HUES6 (cell line): ENCODE measurements at regions not wholly inside any gene's neighbourhood (a gene's known extent, or its start where the extent isn't known, plus 50 kb on each side); places are given as distances from the start of the nearest gene placed in this dataset.

Experiments
- H3K27ac ChIP-seq: 2 replicates; pipeline ENCODE4 v1.7.0; 2013; ENCODE audit warnings: low read depth, mild to moderate bottlenecking, low read length, inconsistent platforms
- H3K27me3 ChIP-seq: 2 replicates; pipeline ENCODE4 v1.6.1; 2013; ENCODE audit warnings: low read length; ENCODE audit not compliant: control insufficient read depth, insufficient read depth
- H3K36me3 ChIP-seq: 2 replicates; pipeline ENCODE4 v1.6.1; 2013; ENCODE audit warnings: low read length; ENCODE audit not compliant: control insufficient read depth, insufficient read depth
- H3K4me1 ChIP-seq: 2 replicates; pipeline ENCODE4 v1.6.1; 2013; ENCODE audit warnings: low read length; ENCODE audit not compliant: control insufficient read depth, insufficient read depth
- H3K4me3 ChIP-seq: 2 replicates; pipeline ENCODE4 v1.5.1; 2013; ENCODE audit warnings: low read depth, low read length
- H3K9ac ChIP-seq: one replicate; pipeline ENCODE4 v1.6.1; 2013; ENCODE audit warnings: mild to moderate bottlenecking, low read length
- H3K9me3 ChIP-seq: 2 replicates; pipeline ENCODE4 v1.6.1; 2013; ENCODE audit warnings: low read depth, low read length; ENCODE audit not compliant: control insufficient read depth, insufficient read depth

- Histone ChIP-seq H3K4me3 (no peak overlapping the region), H3K27ac (no peak overlapping the region), H3K9me3 (no peaks in the 10 kb centered on the region), H3K27me3 (no peaks in the 10 kb centered on the region), H3K36me3 (no peaks in the 10 kb centered on the region), H3K4me1 (no peaks in the 10 kb centered on the region), H3K9ac (no peak overlapping the region)
Measured at GRCh38 chr9:13552606-13553215, 273.2 kb upstream of the MPDZ start.

- no peak overlapping the region for H3K4me3 ChIP-seq
- H3K9ac ChIP-seq = no peak overlapping the region
- H3K9me3 ChIP-seq = no peaks in the 10 kb centered on the region
- H3K27me3 ChIP-seq = no peaks in the 10 kb centered on the region
- H3K27ac ChIP-seq = no peak overlapping the region
- H3K4me1 ChIP-seq = no peaks in the 10 kb centered on the region
- no peaks in the 10 kb centered on the region for H3K36me3 ChIP-seq
Measured at GRCh38 chr9:13550519-13550918, 271.0 kb upstream of the MPDZ start.

GRCh38 chr9:13548535-13548934 is 269.0 kb upstream of the MPDZ start:
- Histone ChIP-seq H3K4me3 (no peak overlapping the region), H3K9me3 (no peaks in the 10 kb centered on the region), H3K4me1 (no peaks in the 10 kb centered on the region), H3K36me3 (no peaks in the 10 kb centered on the region), H3K27ac (no peak overlapping the region), H3K9ac (no peak overlapping the region), H3K27me3 (no peaks in the 10 kb centered on the region)

GRCh38 chr9:13535141-13535540 is 255.6 kb upstream of the MPDZ start:
- no peak overlapping the region for H3K27ac ChIP-seq

GRCh38 chr9:13534006-13534405 is 254.5 kb upstream of the MPDZ start:
- no peaks in the 10 kb centered on the region for H3K36me3 ChIP-seq
- H3K9me3 ChIP-seq = 0 out of 2 replicates have a peak, but pooled peaks cover 3% of the 10 kb centered on the region
- H3K4me3 ChIP-seq = no peak overlapping the region
- no peaks in the 10 kb centered on the region for H3K27me3 ChIP-seq
- H3K4me1 ChIP-seq = no peaks in the 10 kb centered on the region
- H3K27ac ChIP-seq = no peak overlapping the region
- H3K9ac ChIP-seq = no peak overlapping the region

More at GRCh38 chr9:13535141-13535540, 255.6 kb upstream of the MPDZ start:
- 0 out of 2 replicates have a peak, but pooled peaks cover 3% of the 10 kb centered on the region for H3K9me3 ChIP-seq
- H3K9ac ChIP-seq = no peak overlapping the region
- H3K4me1 ChIP-seq = no peaks in the 10 kb centered on the region
- no peak overlapping the region for H3K4me3 ChIP-seq
- no peaks in the 10 kb centered on the region for H3K36me3 ChIP-seq
- no peaks in the 10 kb centered on the region for H3K27me3 ChIP-seq

- Histone ChIP-seq H3K9me3 (0 out of 2 replicates have a peak, but pooled peaks cover 3% of the 10 kb centered on the region), H3K4me1 (no peaks in the 10 kb centered on the region), H3K9ac (no peak overlapping the region), H3K27ac (no peak overlapping the region), H3K27me3 (no peaks in the 10 kb centered on the region), H3K4me3 (no peak overlapping the region), H3K36me3 (no peaks in the 10 kb centered on the region)
Measured at GRCh38 chr9:13532407-13532806, 252.9 kb upstream of the MPDZ start.

GRCh38 chr9:13529321-13530104 is 250.0 kb upstream of the MPDZ start:
- no peak overlapping the region for H3K27ac ChIP-seq
- H3K9ac ChIP-seq = no peak overlapping the region
- H3K36me3 ChIP-seq = no peaks in the 10 kb centered on the region
- H3K27me3 ChIP-seq = no peaks in the 10 kb centered on the region
- no peak overlapping the region for H3K4me3 ChIP-seq
- 0 out of 2 replicates have a peak, but pooled peaks cover 3% of the 10 kb centered on the region for H3K9me3 ChIP-seq
- no peaks in the 10 kb centered on the region for H3K4me1 ChIP-seq

- no peak overlapping the region for H3K9ac ChIP-seq
- peaks cover 5% of the 10 kb centered on the region; the same call in 1 of the 2 replicates for H3K4me1 ChIP-seq
- H3K4me3 ChIP-seq = no peak overlapping the region
- H3K27ac ChIP-seq = no peak overlapping the region
- no peaks in the 10 kb centered on the region for H3K9me3 ChIP-seq
- no peaks in the 10 kb centered on the region for H3K27me3 ChIP-seq
- no peaks in the 10 kb centered on the region for H3K36me3 ChIP-seq
Measured at GRCh38 chr9:13524245-13524644, 244.8 kb upstream of the MPDZ start.

GRCh38 chr9:13520069-13520468 is 240.6 kb upstream of the MPDZ start:
- no peaks in the 10 kb centered on the region; the same call in 1 of the 2 replicates for H3K9me3 ChIP-seq
- H3K9ac ChIP-seq = no peak overlapping the region
- no peak overlapping the region for H3K4me3 ChIP-seq
- H3K27ac ChIP-seq = no peak overlapping the region
- H3K27me3 ChIP-seq = no peaks in the 10 kb centered on the region
- H3K36me3 ChIP-seq = no peaks in the 10 kb centered on the region
- H3K4me1 ChIP-seq = peaks cover 5% of the 10 kb centered on the region; the same call in 1 of the 2 replicates

GRCh38 chr9:13513716-13514444 is 234.4 kb upstream of the MPDZ start:
- Histone ChIP-seq H3K27me3 (no peaks in the 10 kb centered on the region), H3K4me1 (peaks cover 13% of the 10 kb centered on the region), H3K9me3 (no peaks in the 10 kb centered on the region; the same call in 1 of the 2 replicates), H3K27ac (peak overlapping the region; percentile 72; the same call in 1 of the 2 replicates), H3K4me3 (no peak overlapping the region), H3K36me3 (no peaks in the 10 kb centered on the region), H3K9ac (peak overlapping the region; percentile 57)

GRCh38 chr9:13513286-13513685 is 233.8 kb upstream of the MPDZ start:
- H3K9me3 ChIP-seq = no peaks in the 10 kb centered on the region; the same call in 1 of the 2 replicates
- H3K36me3 ChIP-seq = no peaks in the 10 kb centered on the region
- no peak overlapping the region for H3K4me3 ChIP-seq
- H3K9ac ChIP-seq = no peak overlapping the region
- no peaks in the 10 kb centered on the region for H3K27me3 ChIP-seq
- H3K4me1 ChIP-seq = peaks cover 13% of the 10 kb centered on the region
- no peak overlapping the region for H3K27ac ChIP-seq
